HG02884 (cell line): ENCODE measurements at regions not wholly inside any gene's neighbourhood (a gene's known extent, or its start where the extent isn't known, plus 50 kb on each side); places are given as distances from the start of the nearest gene placed in this dataset.

ENCODE experiments used
- ATAC-seq: cut with Tn5 transposase; IDR thresholded peaks from one replicate; pipeline ENCODE4 v1.9.1; 2021; ENCODE audit warnings: mild to moderate bottlenecking, moderate library complexity; ENCODE audit not compliant: unreplicated experiment

GRCh38 chr5:174649391-174649790 lies 75.0 kb upstream of the MSX2 start:
- no peak for ATAC-seq

- ATAC-seq = no peak
These were observed 69.9 kb upstream of the MSX2 start for GRCh38 chr5:174654442-174654841.

- no peak for ATAC-seq
These were observed 69.0 kb upstream of the MSX2 start for GRCh38 chr5:174655351-174655750.

DNA sequence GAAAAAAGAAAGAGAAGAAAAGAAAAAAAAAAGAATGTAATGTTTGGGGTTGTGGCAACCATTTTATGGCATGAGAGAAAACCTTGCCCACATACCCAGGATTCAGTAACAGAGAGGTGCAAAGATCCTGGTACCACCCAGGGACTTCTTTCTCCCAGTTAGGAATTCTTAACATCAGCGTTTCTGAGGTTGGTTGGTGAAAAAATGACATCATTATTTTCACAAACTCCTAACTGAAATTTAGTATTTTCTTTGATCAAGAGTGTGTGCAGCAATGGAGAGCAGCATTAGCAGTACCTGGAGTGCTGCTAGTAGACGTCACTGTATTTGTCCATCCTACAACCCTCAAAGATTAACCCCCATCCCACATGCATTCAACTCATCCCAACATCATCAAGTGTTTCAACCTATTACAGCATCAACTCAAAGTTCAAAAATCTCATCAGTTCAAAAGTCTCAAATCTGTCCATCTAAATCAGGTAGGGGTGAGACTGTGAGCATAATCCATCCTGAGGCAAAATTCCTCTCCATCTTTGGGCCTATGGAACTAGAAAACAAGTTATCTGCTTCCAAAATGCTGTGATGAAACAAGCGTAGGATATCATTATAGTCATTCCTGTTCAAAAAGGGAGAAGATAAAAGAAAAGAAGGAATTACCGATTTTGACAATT lies 60.1 kb upstream of the MSX2 start:
- ATAC-seq = no peak

DNA sequence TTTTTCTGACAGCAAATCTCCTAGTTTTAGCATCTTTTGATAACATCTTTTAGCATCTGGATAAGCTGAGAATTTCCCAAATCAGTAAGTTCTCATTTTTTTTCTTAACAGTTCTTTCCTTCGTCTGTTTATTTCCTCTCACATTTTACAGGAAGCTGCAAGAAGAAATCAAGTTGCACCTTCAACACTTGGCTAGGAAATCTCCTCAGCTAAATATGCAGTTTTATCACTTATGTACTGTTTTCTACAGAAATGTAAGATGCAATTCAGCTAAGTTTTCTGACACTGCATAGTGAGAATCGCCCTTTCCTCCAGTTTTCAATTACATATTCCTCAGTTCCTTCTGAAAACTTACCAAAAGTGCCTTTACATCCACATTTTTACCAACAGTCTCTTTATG lies 59.0 kb upstream of the MSX2 start:
- ATAC-seq = no peak

GRCh38 chr5:174667526-174667925 lies 56.9 kb upstream of the MSX2 start:
- no peak for ATAC-seq

DNA sequence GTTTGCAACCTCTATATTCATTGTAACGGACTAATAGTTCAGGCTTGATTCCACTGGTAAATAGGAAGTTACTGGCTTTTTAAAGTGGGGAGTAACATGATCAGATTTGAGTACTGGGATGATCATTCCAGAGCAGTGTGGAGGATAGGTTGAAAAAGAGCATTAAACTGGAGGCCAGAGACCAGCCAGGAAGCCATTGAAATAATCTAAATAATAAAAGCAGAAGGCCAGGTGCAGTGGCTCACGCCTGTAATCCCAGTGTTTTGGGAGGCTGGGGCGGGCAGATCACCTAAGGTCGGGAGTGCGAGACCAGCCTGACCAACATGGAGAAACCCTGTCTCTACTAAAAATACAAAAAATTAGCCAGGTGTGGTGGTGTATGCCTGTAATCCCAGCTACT lies 56.0 kb upstream of the MSX2 start:
- ATAC-seq = no peak
